Lower leg skin (tissue), 3 donors: ENCODE measurements at regions not wholly inside any gene's neighbourhood (a gene's known extent, or its start where the extent isn't known, plus 50 kb on each side); places are given as distances from the start of the nearest gene placed in this dataset.

Experiments
- CTCF ChIP-seq, 3 donors: fragments of 450-650 bp; IDR thresholded peaks; one replicate each; pipeline ENCODE4 v1.5.1; 2016; ENCODE audit warnings: antibody characterized with exemption in 3 of 3, mild to moderate bottlenecking in 3 of 3, moderate library complexity in 2 of 3
- POLR2A ChIP-seq, 2 donors: fragments of 450-650 bp; IDR thresholded peaks; one replicate each; pipeline ENCODE4 v1.6.1; 2016 to 2017; ENCODE audit warnings: antibody characterized with exemption in 2 of 2, mild to moderate bottlenecking in 1 of 2, moderate library complexity in 1 of 2

- TF ChIP-seq CTCF (IDR thresholded peaks at IDR 0.05), result no peak
- TF ChIP-seq POLR2A (IDR thresholded peaks at IDR 0.05), result no peak
Measured at GRCh38 chr10:4213441-4213840, 428.4 kb upstream of the KLF6 start.
